ENCODE measurements at regions not wholly inside any gene's neighbourhood (a gene's known extent, or its start where the extent isn't known, plus 50 kb on each side); places are given as distances from the start of the nearest gene placed in this dataset.
"Not testable (repeated sequence)": the region's sequence is repeated elsewhere in the genome, so short reads cannot be mapped to it uniquely, and the experiment has no call there.

- not testable (repeated sequence) for DNase-seq
These were observed 55.7 kb upstream of the FNDC3B start for GRCh38 chr3:171983685-171984084.

GRCh38 chr3:171984883-171985282 is 54.5 kb upstream of the FNDC3B start:
- no peak for DNase-seq

DNA sequence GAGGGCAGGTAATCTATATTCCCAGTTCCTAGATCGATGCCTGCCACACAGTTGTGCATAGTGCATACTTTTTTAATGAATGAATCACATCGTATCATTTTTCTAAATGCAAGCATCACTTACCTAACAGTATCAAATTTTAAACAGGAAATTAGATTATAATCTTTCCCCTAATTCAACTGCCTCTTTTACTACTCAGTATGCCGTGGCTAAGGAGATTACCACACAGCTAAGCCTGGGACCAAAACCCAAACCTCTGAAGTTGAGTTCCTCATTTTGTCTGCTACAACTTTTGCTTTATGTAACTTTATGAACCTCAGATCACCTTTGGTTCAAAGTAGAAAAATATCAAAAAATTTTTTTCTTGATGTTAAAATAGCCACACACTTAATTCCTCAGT is 53.2 kb upstream of the FNDC3B start:
- no peak for DNase-seq

GRCh38 chr3:171986757-171987518 is 52.4 kb upstream of the FNDC3B start:
- no peak for DNase-seq

Measured in CD4-positive, alpha-beta T cell treated with Interleukin-21 for 1 hour (primary cell).